HFF-Myc (cell line): ENCODE measurements at regions not wholly inside any gene's neighbourhood (a gene's known extent, or its start where the extent isn't known, plus 50 kb on each side); places are given as distances from the start of the nearest gene placed in this dataset.

Source experiments
- DNase-seq: peaks from one replicate; pipeline ENCODE4 v3.0.0-alpha.2; 2011; ENCODE audit warnings: low read depth; ENCODE audit errors: extremely low read depth
- H3K4me3 ChIP-seq: replicated peaks from 2 replicates; pipeline ENCODE4 v1.5.1; 2011; ENCODE audit warnings: low read depth, mild to moderate bottlenecking, control low read depth, low read length
- TF ChIP-seq, protein P1 (sequence below): IDR thresholded peaks from 2 replicates; pipeline ENCODE4 v1.5.1; 2012; ENCODE audit warnings: mild to moderate bottlenecking, low read depth, low read length, control low read depth; ENCODE audit errors: missing control alignments

GRCh38 chr9:121569266-121569648, 69.6 kb upstream of the GGTA1 start:
- DNase-seq: no peak
- no peak overlapping the region for H3K4me3 ChIP-seq
- TF ChIP-seq, protein P1, sequence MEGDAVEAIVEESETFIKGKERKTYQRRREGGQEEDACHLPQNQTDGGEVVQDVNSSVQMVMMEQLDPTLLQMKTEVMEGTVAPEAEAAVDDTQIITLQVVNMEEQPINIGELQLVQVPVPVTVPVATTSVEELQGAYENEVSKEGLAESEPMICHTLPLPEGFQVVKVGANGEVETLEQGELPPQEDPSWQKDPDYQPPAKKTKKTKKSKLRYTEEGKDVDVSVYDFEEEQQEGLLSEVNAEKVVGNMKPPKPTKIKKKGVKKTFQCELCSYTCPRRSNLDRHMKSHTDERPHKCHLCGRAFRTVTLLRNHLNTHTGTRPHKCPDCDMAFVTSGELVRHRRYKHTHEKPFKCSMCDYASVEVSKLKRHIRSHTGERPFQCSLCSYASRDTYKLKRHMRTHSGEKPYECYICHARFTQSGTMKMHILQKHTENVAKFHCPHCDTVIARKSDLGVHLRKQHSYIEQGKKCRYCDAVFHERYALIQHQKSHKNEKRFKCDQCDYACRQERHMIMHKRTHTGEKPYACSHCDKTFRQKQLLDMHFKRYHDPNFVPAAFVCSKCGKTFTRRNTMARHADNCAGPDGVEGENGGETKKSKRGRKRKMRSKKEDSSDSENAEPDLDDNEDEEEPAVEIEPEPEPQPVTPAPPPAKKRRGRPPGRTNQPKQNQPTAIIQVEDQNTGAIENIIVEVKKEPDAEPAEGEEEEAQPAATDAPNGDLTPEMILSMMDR: no peak

GRCh38 chr9:121572581-121572980, 72.9 kb upstream of the GGTA1 start:
- H3K4me3 ChIP-seq: no peak overlapping the region
- TF ChIP-seq, protein P1: no peak
- no peak for DNase-seq

- TF ChIP-seq, protein P1: no peak
- DNase-seq: no peak
- no peak overlapping the region for H3K4me3 ChIP-seq
Observed at GRCh38 chr9:121573717-121574485, 74.3 kb upstream of the GGTA1 start.

DNA sequence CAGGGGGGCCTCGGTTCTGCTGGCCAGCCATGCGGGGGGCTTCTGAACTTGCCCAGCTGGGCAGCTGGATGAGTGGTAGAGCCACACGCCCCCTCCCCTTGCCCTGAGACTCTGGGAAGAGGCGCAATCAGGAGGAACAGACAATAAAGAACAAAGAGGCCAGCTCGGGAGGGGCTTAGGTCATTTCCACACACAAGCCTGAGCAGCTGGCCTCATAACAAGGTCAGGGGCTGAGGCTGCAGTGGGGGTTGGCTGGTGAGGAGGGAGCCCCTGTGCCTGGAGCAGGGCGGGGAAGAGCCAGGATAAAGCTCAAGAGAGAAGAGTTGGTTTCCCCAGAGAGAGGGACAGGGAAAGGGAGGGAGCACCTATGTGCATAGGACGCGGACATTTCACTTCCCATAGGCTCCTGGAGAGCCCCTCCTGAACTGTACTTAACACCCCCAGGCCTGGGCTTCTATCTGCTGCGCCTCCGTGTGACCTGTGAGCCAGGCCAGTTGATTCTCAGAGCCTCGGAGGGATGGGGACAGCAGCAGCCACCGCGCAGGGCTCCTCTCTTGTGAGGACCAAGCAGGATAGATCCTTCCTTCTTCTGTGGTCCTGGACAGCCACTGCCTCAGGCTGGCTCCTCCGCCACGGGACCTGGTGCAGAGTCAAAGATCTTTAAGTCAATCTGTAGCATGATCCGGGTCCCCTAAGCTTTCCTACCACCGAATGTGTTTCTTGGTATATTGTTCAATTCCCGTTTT, 75.3 kb upstream of the GGTA1 start:
- TF ChIP-seq, protein P1: no peak
- no peak overlapping the region for H3K4me3 ChIP-seq
- no peak for DNase-seq

GRCh38 chr9:121576281-121577075, 75.0 kb upstream of the DAB2IP start:
- TF ChIP-seq, protein P1: no peak
- no peak for DNase-seq
- H3K4me3 ChIP-seq: no peak overlapping the region

GRCh38 chr9:121577166-121577565, 74.3 kb upstream of the DAB2IP start:
- DNase-seq: no peak
- H3K4me3 ChIP-seq: no peak overlapping the region
- TF ChIP-seq, protein P1: no peak
